ENCODE measurements at regions not wholly inside any gene's neighbourhood (a gene's known extent, or its start where the extent isn't known, plus 50 kb on each side); places are given as distances from the start of the nearest gene placed in this dataset.

DNA sequence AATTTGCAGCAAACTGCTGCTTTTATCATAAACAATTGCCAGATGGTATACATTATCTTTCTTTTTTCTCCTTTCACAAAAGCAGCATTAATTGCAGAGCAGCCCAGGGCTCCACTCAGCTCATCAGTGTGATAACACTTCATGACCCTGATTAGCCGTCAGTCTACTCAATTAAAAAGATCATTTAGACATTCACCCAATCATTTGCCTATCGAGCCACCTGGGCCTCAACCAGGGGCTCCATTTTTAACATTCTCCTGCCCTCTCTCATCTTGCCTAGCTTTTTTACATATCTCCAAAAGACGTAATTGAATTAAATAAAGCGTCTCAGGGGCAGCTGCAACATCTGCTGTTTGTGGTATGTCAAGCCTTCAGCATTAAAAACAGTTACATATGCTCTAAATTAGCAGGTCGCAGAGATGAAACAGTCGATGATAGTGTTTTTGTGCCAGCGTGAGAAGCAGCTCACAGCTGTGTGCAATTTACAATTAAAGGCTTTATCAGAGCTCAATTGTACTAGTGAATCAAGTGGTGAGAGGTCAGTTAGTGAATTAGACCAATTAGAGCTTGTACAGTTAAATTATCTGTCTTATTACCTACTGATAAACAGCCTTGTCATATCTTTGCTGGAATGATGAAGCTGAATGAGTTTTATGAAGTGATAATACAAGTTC, 522.5 kb downstream of the ETV1 start:
- no peaks in the 10 kb centered on the region for H3K36me3 ChIP-seq (ENCODE audit: control insufficient read depth in 2 of 2, extremely low read depth in 1 of 2, insufficient read depth in 2 of 2, low read length in 2 of 2)
- intact Hi-C loops (cut with micrococcal nuclease) = no loop called here
- ChIA-PET CTCF (no interaction called here), POLR2A (no interaction called here)
- no peaks in the 10 kb centered on the region for H3K9me1 ChIP-seq (replicated peaks; ENCODE audit: control insufficient read depth, extremely low read depth, insufficient read depth, low read length)
- H3K9ac ChIP-seq (replicated peaks; ENCODE audit: extremely low read depth, insufficient read depth, low read length) = no peak overlapping the region
- no peaks in the 10 kb centered on the region for H3K79me2 ChIP-seq (ENCODE audit: control insufficient read depth, insufficient read depth, low read length)
- BruUV-seq (replicated peaks) = no TSS peak
- H3K4me2 ChIP-seq (ENCODE audit: insufficient read depth, low read length) = no peak overlapping the region
- no peak overlapping the region for H3K27ac ChIP-seq (ENCODE audit: insufficient read depth, low read depth, low read length)
- DNase-seq (ENCODE audit: low read depth, low spot score) (no peak), FAIRE-seq (no peak)
- no peak overlapping the region for H3K4me3 ChIP-seq (replicated peaks in 1 of 3; ENCODE audit: insufficient read depth in 1 of 3, low read depth in 1 of 3, low read length in 3 of 3)
- H3K27me3 ChIP-seq (ENCODE audit: control insufficient read depth in 2 of 2, insufficient read depth in 2 of 2, low read length in 2 of 2) = no peaks in the 10 kb centered on the region
- dilution Hi-C loops (cut with MboI; ENCODE audit: extremely low pct_ligation_motif_present, low sequenced_read_pairs) = no loop called here
- no peak overlapping the region for H2AFZ ChIP-seq (ENCODE audit: low read depth, low read length)
- TF ChIP-seq GATA2 (IDR thresholded peaks at IDR 0.05; ENCODE audit: insufficient read depth, insufficient read length, low read depth, low read length) (no peak), POLR2AphosphoS5 (IDR thresholded peaks at IDR 0.05; ENCODE audit: insufficient read depth, low read depth, low read length) (no peak), JUN (IDR thresholded peaks at IDR 0.05; ENCODE audit: borderline replicate concordance, insufficient read depth, insufficient read length, low read depth) (no peak), FOS (IDR thresholded peaks at IDR 0.05; ENCODE audit: borderline replicate concordance, insufficient read depth, low read length) (no peak), EZH2 (IDR thresholded peaks at IDR 0.05; ENCODE audit: borderline replicate concordance, low read depth, low read length, severe bottlenecking) (no peak), MYC (IDR thresholded peaks at IDR 0.05; ENCODE audit: low read depth, low read length) (no peak), POLR2A (IDR thresholded peaks at IDR 0.05; ENCODE audit: low read depth, low read length) (no peak), MAX (IDR thresholded peaks at IDR 0.05; ENCODE audit: insufficient read depth, insufficient read length) (no peak)
- TF ChIP-seq, protein P1, sequence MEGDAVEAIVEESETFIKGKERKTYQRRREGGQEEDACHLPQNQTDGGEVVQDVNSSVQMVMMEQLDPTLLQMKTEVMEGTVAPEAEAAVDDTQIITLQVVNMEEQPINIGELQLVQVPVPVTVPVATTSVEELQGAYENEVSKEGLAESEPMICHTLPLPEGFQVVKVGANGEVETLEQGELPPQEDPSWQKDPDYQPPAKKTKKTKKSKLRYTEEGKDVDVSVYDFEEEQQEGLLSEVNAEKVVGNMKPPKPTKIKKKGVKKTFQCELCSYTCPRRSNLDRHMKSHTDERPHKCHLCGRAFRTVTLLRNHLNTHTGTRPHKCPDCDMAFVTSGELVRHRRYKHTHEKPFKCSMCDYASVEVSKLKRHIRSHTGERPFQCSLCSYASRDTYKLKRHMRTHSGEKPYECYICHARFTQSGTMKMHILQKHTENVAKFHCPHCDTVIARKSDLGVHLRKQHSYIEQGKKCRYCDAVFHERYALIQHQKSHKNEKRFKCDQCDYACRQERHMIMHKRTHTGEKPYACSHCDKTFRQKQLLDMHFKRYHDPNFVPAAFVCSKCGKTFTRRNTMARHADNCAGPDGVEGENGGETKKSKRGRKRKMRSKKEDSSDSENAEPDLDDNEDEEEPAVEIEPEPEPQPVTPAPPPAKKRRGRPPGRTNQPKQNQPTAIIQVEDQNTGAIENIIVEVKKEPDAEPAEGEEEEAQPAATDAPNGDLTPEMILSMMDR (IDR thresholded peaks at IDR 0.05; ENCODE audit: extremely low read depth in 1 of 2, insufficient read depth in 1 of 2, low read depth in 1 of 2, low read length in 2 of 2) = no peak
- no peaks in the 10 kb centered on the region for H3K9me3 ChIP-seq (replicated peaks; ENCODE audit: control insufficient read depth, insufficient read depth, low read length)
- no peaks in the 10 kb centered on the region for H3K4me1 ChIP-seq (ENCODE audit: control insufficient read depth, extremely low read depth, insufficient read depth, low read length)
- H4K20me1 ChIP-seq (replicated peaks; ENCODE audit: control insufficient read depth, extremely low read depth, insufficient read depth, low read length) = no peaks in the 10 kb centered on the region

Measured in endothelial cell of umbilical vein (primary cell).